GM18517 (cell line): ENCODE measurements at regions not wholly inside any gene's neighbourhood (a gene's known extent, or its start where the extent isn't known, plus 50 kb on each side); places are given as distances from the start of the nearest gene placed in this dataset.
"Not testable (repeated sequence)": the region's sequence is repeated elsewhere in the genome, so short reads cannot be mapped to it uniquely, and the experiment has no call there.

ENCODE experiments used
- ATAC-seq: cut with Tn5 transposase; IDR thresholded peaks from one replicate; pipeline ENCODE4 v1.9.1; 2021; ENCODE audit warnings: mild to moderate bottlenecking, moderate library complexity; ENCODE audit not compliant: unreplicated experiment

GRCh38 chr12:34402228-34402898 is 380.1 kb downstream of the ALG10 start:
- ATAC-seq = no peak

GRCh38 chr12:34402899-34403705 is 380.8 kb downstream of the ALG10 start:
- no peak for ATAC-seq

GRCh38 chr12:34403706-34404376 is 381.5 kb downstream of the ALG10 start:
- ATAC-seq = no peak

- ATAC-seq = no peak
Observed at GRCh38 chr12:34404377-34405285, 382.3 kb downstream of the ALG10 start.

- no peak for ATAC-seq
Observed at GRCh38 chr12:34405286-34406227, 383.3 kb downstream of the ALG10 start.

- ATAC-seq = no peak
Observed at GRCh38 chr12:34406228-34406995, 384.1 kb downstream of the ALG10 start.

GRCh38 chr12:34406996-34407300 is 384.7 kb downstream of the ALG10 start:
- no peak for ATAC-seq

GRCh38 chr12:34407813-34408212 is 385.5 kb downstream of the ALG10 start:
- ATAC-seq = no peak

- not testable (repeated sequence) for ATAC-seq
Observed at GRCh38 chr12:34431509-34431908, 409.2 kb downstream of the ALG10 start.
